NCI-H524 treated with DMSO at 0.1 percent for 48 hours (cell line): ENCODE measurements at regions not wholly inside any gene's neighbourhood (a gene's known extent, or its start where the extent isn't known, plus 50 kb on each side); places are given as distances from the start of the nearest gene placed in this dataset.

Experiments
- DNase-seq: peaks from one replicate; lab custom pipeline; 2025; lab: John Stamatoyannopoulos, UW

- DNase-seq, result no peak
Measured at GRCh38 chr3:87414271-87414670, 137.9 kb upstream of the POU1F1 start.

- DNase-seq, result no peak
Measured at GRCh38 chr3:87413814-87414213, 137.4 kb upstream of the POU1F1 start.

GRCh38 chr3:87410110-87410509, 133.7 kb upstream of the POU1F1 start:
- DNase-seq, result no peak

- no peak for DNase-seq
Measured at GRCh38 chr3:87398168-87398801, 121.9 kb upstream of the POU1F1 start.

- DNase-seq, result no peak
Measured at GRCh38 chr3:87397211-87397610, 120.8 kb upstream of the POU1F1 start.

- DNase-seq, result no peak
Measured at GRCh38 chr3:87390821-87391220, 114.4 kb upstream of the POU1F1 start.

GRCh38 chr3:87390353-87390752, 114.0 kb upstream of the POU1F1 start:
- DNase-seq, result no peak

- no peak for DNase-seq
Measured at GRCh38 chr3:87375231-87375682, 98.9 kb upstream of the POU1F1 start.

- no peak for DNase-seq
Measured at GRCh38 chr3:87370007-87370406, 93.6 kb upstream of the POU1F1 start.

GRCh38 chr3:87367736-87368135, 91.4 kb upstream of the POU1F1 start:
- DNase-seq, result no peak

- DNase-seq, result no peak
Measured at GRCh38 chr3:87363721-87364120, 87.3 kb upstream of the POU1F1 start.

GRCh38 chr3:87361956-87362355, 85.6 kb upstream of the POU1F1 start:
- no peak for DNase-seq

GRCh38 chr3:87361271-87361670, 84.9 kb upstream of the POU1F1 start:
- peak; percentile 85 for DNase-seq

GRCh38 chr3:87359826-87360225, 83.4 kb upstream of the POU1F1 start:
- DNase-seq, result no peak

- DNase-seq, result no peak
Measured at GRCh38 chr3:87359025-87359424, 82.6 kb upstream of the POU1F1 start.

GRCh38 chr3:87358066-87358465, 81.7 kb upstream of the POU1F1 start:
- no peak for DNase-seq

- DNase-seq, result no peak
Measured at GRCh38 chr3:87354398-87354797, 78.0 kb upstream of the POU1F1 start.

- DNase-seq, result no peak
Measured at GRCh38 chr3:87351937-87352336, 75.6 kb upstream of the POU1F1 start.

- DNase-seq, result no peak
Measured at GRCh38 chr3:87350367-87351199, 74.2 kb upstream of the POU1F1 start.

GRCh38 chr3:87349833-87350232, 73.4 kb upstream of the POU1F1 start:
- DNase-seq, result no peak

- DNase-seq, result no peak
Measured at GRCh38 chr3:87336761-87337160, 60.4 kb upstream of the POU1F1 start.

GRCh38 chr3:87335931-87336330, 59.5 kb upstream of the POU1F1 start:
- DNase-seq, result no peak

GRCh38 chr3:87333393-87333892, 57.1 kb upstream of the POU1F1 start:
- DNase-seq, result no peak
